ENCODE measurements at regions not wholly inside any gene's neighbourhood (a gene's known extent, or its start where the extent isn't known, plus 50 kb on each side); places are given as distances from the start of the nearest gene placed in this dataset.
A peak's percentile ranks its signal among the peaks of the same experiment; 100 is the strongest.

DNA sequence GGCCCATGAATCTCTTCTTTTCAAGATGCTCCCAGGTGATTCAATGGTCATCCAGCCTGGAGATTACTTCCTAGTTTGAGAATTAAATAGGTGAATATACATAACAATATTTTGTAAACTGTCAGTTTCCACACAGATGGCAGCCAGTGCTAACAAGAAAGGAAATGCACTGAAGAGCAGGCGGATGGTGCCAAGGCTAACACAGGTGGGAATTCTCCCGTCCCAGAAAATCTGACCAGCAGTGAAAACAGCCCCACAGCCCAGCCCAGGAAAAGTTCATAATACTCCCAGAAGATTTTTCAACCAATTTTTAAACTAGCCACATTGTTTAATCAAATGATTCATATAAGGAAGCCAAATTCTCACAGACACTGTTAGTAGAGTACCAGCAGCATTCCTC lies 387.2 kb upstream of the GATB start:
- Mint-ChIP-seq H3K4me1 (ENCODE audit: low read depth) (no peaks in the 10 kb centered on the region), H3K36me3 (ENCODE audit: low read depth) (peaks cover 18% of the 10 kb centered on the region), H3K9me3 (peaks cover 23% of the 10 kb centered on the region), H3K27ac (no peak overlapping the region), H3K4me3 (no peak overlapping the region), H3K27me3 (no peaks in the 10 kb centered on the region)
- no peak for DNase-seq

- Mint-ChIP-seq H3K4me1 (ENCODE audit: low read depth) (no peaks in the 10 kb centered on the region), H3K36me3 (ENCODE audit: low read depth) (peaks cover 18% of the 10 kb centered on the region), H3K9me3 (peaks cover 23% of the 10 kb centered on the region), H3K27me3 (no peaks in the 10 kb centered on the region), H3K27ac (no peak overlapping the region), H3K4me3 (no peak overlapping the region)
- DNase-seq = no peak
These were observed 385.4 kb upstream of the GATB start for GRCh38 chr4:152146244-152146643.

GRCh38 chr4:152143806-152144205 lies 383.0 kb upstream of the GATB start:
- Mint-ChIP-seq H3K27ac (no peak overlapping the region), H3K27me3 (no peaks in the 10 kb centered on the region), H3K9me3 (peaks cover 23% of the 10 kb centered on the region), H3K4me1 (ENCODE audit: low read depth) (peaks cover 2% of the 10 kb centered on the region), H3K36me3 (ENCODE audit: low read depth) (peaks cover 18% of the 10 kb centered on the region), H3K4me3 (no peak overlapping the region)
- no peak for DNase-seq

DNA sequence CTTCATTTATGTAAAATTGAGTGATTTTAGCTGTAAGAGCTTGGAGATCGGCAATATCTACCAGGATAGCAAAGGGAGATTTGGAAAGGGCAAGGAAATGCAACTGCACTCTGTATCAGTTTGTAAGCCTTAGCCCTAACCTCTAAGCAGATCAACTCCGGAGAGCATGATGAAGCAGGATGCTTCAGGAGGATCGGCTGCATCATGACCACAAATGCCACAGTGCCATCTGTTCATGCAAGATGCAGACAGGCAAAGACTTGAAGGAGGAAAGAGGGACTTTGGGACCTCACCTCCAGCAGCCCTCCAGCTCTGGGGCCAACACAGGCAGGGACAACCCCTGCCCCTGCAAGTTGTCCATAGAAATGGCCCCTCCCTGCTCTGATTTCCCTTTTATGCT lies 377.6 kb upstream of the GATB start:
- no peak overlapping the region for H3K4me3 Mint-ChIP-seq
- DNase-seq = no peak
- no peaks in the 10 kb centered on the region for H3K36me3 Mint-ChIP-seq (ENCODE audit: low read depth)
- no peak overlapping the region for H3K27ac Mint-ChIP-seq
- peaks cover 16% of the 10 kb centered on the region for H3K4me1 Mint-ChIP-seq (ENCODE audit: low read depth)
- no peaks in the 10 kb centered on the region for H3K9me3 Mint-ChIP-seq
- H3K27me3 Mint-ChIP-seq = no peaks in the 10 kb centered on the region

DNA sequence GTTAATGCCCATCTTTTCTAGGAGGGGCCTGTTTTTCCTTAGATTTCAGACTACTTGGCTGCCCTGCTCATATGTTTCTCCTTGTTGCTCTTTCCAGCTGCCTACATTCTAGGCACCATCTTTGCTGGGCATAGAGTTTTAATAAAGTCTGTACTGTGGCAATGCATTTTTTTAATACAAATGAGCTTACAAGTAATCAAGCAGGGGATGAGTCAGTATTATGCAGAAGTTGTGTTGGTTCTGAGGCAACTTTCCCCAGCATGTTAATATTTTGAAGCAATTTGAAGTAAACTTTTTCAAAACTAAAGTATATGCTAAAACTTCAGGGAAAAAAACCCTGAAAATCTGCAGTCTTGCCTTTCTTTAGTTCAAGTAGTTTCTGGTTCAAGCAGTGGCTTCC lies 372.0 kb upstream of the GATB start:
- DNase-seq = no peak
- H3K27ac Mint-ChIP-seq = no peak overlapping the region
- peaks cover 10% of the 10 kb centered on the region for H3K4me1 Mint-ChIP-seq (ENCODE audit: low read depth)
- H3K36me3 Mint-ChIP-seq (ENCODE audit: low read depth) = no peaks in the 10 kb centered on the region
- no peaks in the 10 kb centered on the region for H3K27me3 Mint-ChIP-seq
- peaks cover 5% of the 10 kb centered on the region for H3K9me3 Mint-ChIP-seq
- no peak overlapping the region for H3K4me3 Mint-ChIP-seq

- peaks cover 30% of the 10 kb centered on the region for H3K9me3 Mint-ChIP-seq
- peaks cover 2% of the 10 kb centered on the region for H3K36me3 Mint-ChIP-seq (ENCODE audit: low read depth)
- no peak for DNase-seq
- no peaks in the 10 kb centered on the region for H3K27me3 Mint-ChIP-seq
- H3K4me1 Mint-ChIP-seq (ENCODE audit: low read depth) = peaks cover 26% of the 10 kb centered on the region
- H3K4me3 Mint-ChIP-seq = no peak overlapping the region
- no peak overlapping the region for H3K27ac Mint-ChIP-seq
These were observed 367.5 kb upstream of the GATB start for GRCh38 chr4:152128356-152128755.

DNA sequence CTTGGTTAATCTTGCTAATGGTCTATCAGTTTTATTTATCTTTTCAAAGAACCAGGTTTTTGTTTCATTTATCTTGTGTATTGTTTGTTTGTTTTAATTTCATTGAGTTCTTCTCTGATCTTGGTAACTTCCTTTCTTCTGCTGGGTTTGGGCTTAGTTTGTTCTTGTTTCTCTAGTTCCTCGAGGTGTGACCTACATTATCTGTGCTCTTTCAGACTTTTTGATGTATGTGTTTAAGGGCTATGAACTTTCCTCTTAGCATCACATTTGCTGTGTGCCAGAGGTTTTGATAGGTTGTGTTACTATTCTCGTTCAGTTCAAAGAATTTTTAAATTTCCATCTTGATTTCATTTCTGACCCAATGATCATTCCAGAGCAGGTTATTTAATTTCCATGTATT lies 365.4 kb upstream of the GATB start:
- Mint-ChIP-seq H3K9me3 (peaks cover 31% of the 10 kb centered on the region), H3K36me3 (ENCODE audit: low read depth) (peaks cover 2% of the 10 kb centered on the region)

DNA sequence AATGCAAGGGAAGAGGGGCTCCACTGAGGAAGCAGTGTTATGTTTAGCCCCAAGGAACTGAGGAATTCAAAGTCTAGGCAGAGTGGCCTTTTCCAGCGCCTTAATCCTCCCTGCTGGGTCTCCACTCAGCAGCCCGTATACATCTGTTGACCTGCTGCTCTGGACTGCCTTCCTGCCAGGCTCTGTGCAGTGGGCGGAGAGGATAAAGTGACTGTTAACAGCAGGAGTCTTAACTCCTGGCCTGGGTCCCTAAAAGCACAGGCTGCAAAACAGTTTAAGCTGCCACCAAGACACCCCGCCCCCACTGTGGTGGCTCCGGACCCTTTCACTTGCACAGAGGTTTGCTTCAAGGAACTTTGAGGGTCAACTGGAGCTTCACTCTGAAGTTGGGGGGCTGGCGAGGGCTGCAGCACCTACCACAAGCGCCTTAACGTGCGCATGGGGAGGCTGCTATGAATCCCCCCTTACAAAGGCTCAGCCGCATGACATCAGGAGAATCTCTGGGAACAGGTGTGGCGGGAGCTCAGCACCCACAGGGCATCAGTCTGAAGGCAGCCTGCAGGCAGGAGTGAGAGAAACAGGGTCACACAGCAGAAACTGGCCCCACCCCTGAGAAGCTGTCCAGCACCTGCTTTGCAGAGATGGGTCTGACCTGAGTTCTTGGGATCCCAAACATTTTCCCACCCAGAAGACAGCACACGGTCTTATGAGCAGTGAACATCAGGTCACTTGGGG lies 358.2 kb upstream of the GATB start:
- Mint-ChIP-seq H3K27me3 (no peaks in the 10 kb centered on the region), H3K9me3 (peaks cover 14% of the 10 kb centered on the region), H3K4me1 (ENCODE audit: low read depth) (peaks cover 34% of the 10 kb centered on the region), H3K27ac (no peak overlapping the region), H3K4me3 (no peak overlapping the region), H3K36me3 (ENCODE audit: low read depth) (no peaks in the 10 kb centered on the region)
- DNase-seq = no peak

More for the DNA sequence above, 365.4 kb upstream of the GATB start:
- H3K27me3 Mint-ChIP-seq = no peaks in the 10 kb centered on the region
- no peak overlapping the region for H3K27ac Mint-ChIP-seq
- no peak overlapping the region for H3K4me3 Mint-ChIP-seq
- DNase-seq = no peak
- H3K4me1 Mint-ChIP-seq (ENCODE audit: low read depth) = peaks cover 26% of the 10 kb centered on the region

DNA sequence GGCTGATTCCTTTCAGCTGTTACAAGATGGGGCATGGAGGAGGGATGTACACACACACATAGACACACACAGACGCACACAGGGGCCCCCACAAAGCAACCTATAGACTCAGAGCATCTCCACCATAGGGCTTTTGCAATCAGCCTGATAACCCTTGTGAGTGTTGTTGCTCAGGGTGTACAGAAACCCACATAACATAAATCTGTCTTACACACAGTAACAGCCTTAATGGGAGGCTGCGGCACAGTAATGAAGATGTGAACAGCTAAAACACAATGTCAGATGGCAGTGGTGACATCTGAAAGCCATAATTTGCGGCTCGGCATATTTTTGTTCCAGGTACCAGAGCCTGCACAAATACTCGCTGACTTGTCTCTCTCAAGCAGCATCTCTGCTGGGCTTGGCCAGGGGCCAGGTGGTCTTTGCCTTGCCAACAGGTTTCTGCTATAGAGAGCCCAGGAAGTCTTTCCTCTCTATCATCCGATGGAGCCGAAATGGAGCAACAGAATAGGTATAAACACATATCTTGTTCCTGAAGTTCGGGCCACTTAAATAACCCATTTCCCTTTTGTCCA lies 357.2 kb upstream of the GATB start:
- H3K36me3 Mint-ChIP-seq (ENCODE audit: low read depth) = no peaks in the 10 kb centered on the region
- H3K27me3 Mint-ChIP-seq = no peaks in the 10 kb centered on the region
- H3K4me1 Mint-ChIP-seq (ENCODE audit: low read depth) = peaks cover 37% of the 10 kb centered on the region
- H3K27ac Mint-ChIP-seq = no peak overlapping the region
- H3K9me3 Mint-ChIP-seq = peaks cover 8% of the 10 kb centered on the region
- no peak overlapping the region for H3K4me3 Mint-ChIP-seq
- no peak for DNase-seq

- Mint-ChIP-seq H3K9me3 (peaks cover 8% of the 10 kb centered on the region), H3K27me3 (no peaks in the 10 kb centered on the region), H3K36me3 (ENCODE audit: low read depth) (no peaks in the 10 kb centered on the region), H3K4me3 (no peak overlapping the region), H3K4me1 (ENCODE audit: low read depth) (peaks cover 42% of the 10 kb centered on the region), H3K27ac (no peak overlapping the region)
- DNase-seq = no peak
These were observed 356.7 kb upstream of the GATB start for GRCh38 chr4:152117520-152117919.

- H3K27ac Mint-ChIP-seq = peak overlapping the region; percentile 93
- no peaks in the 10 kb centered on the region for H3K27me3 Mint-ChIP-seq
- no peak for DNase-seq
- H3K9me3 Mint-ChIP-seq = peaks cover 8% of the 10 kb centered on the region
- no peaks in the 10 kb centered on the region for H3K36me3 Mint-ChIP-seq (ENCODE audit: low read depth)
- no peak overlapping the region for H3K4me3 Mint-ChIP-seq
- H3K4me1 Mint-ChIP-seq (ENCODE audit: low read depth) = peaks cover 46% of the 10 kb centered on the region
These were observed 356.2 kb upstream of the GATB start for GRCh38 chr4:152117054-152117453.

- peak overlapping the region; percentile 93 for H3K27ac Mint-ChIP-seq
- no peaks in the 10 kb centered on the region for H3K36me3 Mint-ChIP-seq (ENCODE audit: low read depth)
- DNase-seq = peak; percentile 65
- no peaks in the 10 kb centered on the region for H3K27me3 Mint-ChIP-seq
- H3K4me3 Mint-ChIP-seq = peak overlapping the region; percentile 52
- peaks cover 8% of the 10 kb centered on the region for H3K9me3 Mint-ChIP-seq
- H3K4me1 Mint-ChIP-seq (ENCODE audit: low read depth) = peaks cover 48% of the 10 kb centered on the region
These were observed 355.0 kb upstream of the GATB start for GRCh38 chr4:152115794-152116193.

GRCh38 chr4:152115118-152115517 lies 354.3 kb upstream of the GATB start:
- H3K4me1 Mint-ChIP-seq (ENCODE audit: low read depth) = peaks cover 55% of the 10 kb centered on the region
- peak overlapping the region; percentile 93 for H3K27ac Mint-ChIP-seq

DNA sequence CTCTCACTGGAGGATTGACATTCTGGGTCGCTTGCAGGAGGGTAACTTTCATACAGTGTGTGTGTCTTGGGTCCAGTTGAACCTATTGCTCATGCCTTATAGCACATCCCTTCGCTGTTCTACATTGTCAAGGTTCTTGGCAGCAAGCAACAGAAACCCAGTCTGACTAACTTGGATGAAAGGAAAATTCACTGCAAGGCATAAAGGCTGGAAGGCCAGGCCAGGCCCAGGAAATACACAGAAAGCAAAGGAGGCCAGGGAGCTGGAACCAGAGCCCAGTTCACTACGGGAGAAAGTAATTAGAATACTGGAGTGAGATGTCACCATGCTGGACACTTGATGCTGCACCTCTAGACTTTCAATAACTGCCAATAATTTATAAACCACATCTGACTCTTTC lies 353.8 kb upstream of the GATB start:
- Mint-ChIP-seq H3K4me1 (ENCODE audit: low read depth) (peaks cover 60% of the 10 kb centered on the region), H3K9me3 (peaks cover 8% of the 10 kb centered on the region), H3K27me3 (no peaks in the 10 kb centered on the region), H3K27ac (peak overlapping the region; percentile 93), H3K36me3 (ENCODE audit: low read depth) (no peaks in the 10 kb centered on the region), H3K4me3 (no peak overlapping the region)
- no peak for DNase-seq

More at GRCh38 chr4:152115118-152115517, 354.3 kb upstream of the GATB start:
- H3K36me3 Mint-ChIP-seq (ENCODE audit: low read depth) = no peaks in the 10 kb centered on the region
- no peak for DNase-seq
- no peak overlapping the region for H3K4me3 Mint-ChIP-seq
- peaks cover 8% of the 10 kb centered on the region for H3K9me3 Mint-ChIP-seq
- H3K27me3 Mint-ChIP-seq = no peaks in the 10 kb centered on the region

- H3K4me1 Mint-ChIP-seq (ENCODE audit: low read depth) = peaks cover 76% of the 10 kb centered on the region
- H3K9me3 Mint-ChIP-seq = peaks cover 8% of the 10 kb centered on the region
- H3K27me3 Mint-ChIP-seq = no peaks in the 10 kb centered on the region
- H3K27ac Mint-ChIP-seq = no peak overlapping the region
- no peaks in the 10 kb centered on the region for H3K36me3 Mint-ChIP-seq (ENCODE audit: low read depth)
- H3K4me3 Mint-ChIP-seq = no peak overlapping the region
- no peak for DNase-seq
These were observed 352.1 kb upstream of the GATB start for GRCh38 chr4:152112887-152113286.
